Choroid plexus epithelial cell (primary cell): ENCODE measurements at regions not wholly inside any gene's neighbourhood (a gene's known extent, or its start where the extent isn't known, plus 50 kb on each side); places are given as distances from the start of the nearest gene placed in this dataset.

Experiments used
- DNase-seq: peaks from one replicate; pipeline ENCODE4 v3.0.0-alpha.2; 2010; ENCODE audit warnings: low read depth
- H3K4me3 ChIP-seq: 2 replicates; pipeline ENCODE4 v1.5.1; 2011; ENCODE audit warnings: low read depth, mild to moderate bottlenecking, control low read depth, low read length, moderate library complexity
- TF ChIP-seq, protein P1 (sequence below): conservative IDR thresholded peaks from 2 replicates; pipeline ENCODE4 v1.5.1; 2011; ENCODE audit warnings: low read depth, mild to moderate bottlenecking, control low read depth, inconsistent platforms, low read length, moderate library complexity

DNA sequence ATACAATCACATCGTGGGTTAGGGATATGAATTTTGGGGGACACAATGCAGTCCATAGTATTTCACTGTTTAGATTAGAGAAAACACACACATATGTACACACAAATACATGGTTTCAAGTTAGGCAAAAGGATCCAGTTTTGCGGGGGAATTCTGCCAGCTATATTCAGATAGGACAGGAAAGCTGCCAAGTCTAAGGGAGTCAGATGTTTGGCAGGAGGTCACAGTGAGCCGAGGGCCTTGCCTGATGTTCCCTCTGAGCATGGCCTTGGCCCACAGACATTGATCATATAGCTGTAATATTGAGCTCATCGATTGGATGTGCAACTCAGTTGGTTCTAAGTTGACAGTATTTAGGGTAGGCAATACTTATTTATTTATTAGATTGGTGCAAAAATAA lies 122.8 kb downstream of the ADRA2A start:
- TF ChIP-seq, protein P1, sequence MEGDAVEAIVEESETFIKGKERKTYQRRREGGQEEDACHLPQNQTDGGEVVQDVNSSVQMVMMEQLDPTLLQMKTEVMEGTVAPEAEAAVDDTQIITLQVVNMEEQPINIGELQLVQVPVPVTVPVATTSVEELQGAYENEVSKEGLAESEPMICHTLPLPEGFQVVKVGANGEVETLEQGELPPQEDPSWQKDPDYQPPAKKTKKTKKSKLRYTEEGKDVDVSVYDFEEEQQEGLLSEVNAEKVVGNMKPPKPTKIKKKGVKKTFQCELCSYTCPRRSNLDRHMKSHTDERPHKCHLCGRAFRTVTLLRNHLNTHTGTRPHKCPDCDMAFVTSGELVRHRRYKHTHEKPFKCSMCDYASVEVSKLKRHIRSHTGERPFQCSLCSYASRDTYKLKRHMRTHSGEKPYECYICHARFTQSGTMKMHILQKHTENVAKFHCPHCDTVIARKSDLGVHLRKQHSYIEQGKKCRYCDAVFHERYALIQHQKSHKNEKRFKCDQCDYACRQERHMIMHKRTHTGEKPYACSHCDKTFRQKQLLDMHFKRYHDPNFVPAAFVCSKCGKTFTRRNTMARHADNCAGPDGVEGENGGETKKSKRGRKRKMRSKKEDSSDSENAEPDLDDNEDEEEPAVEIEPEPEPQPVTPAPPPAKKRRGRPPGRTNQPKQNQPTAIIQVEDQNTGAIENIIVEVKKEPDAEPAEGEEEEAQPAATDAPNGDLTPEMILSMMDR = no peak
- no peak for DNase-seq
- no peak overlapping the region for H3K4me3 ChIP-seq

- TF ChIP-seq, protein P1 = no peak
- DNase-seq = no peak
These were observed 123.8 kb downstream of the ADRA2A start for GRCh38 chr10:111200505-111201186.

GRCh38 chr10:111203615-111204014 lies 126.8 kb downstream of the ADRA2A start:
- TF ChIP-seq, protein P1 = no peak
- DNase-seq = no peak
- H3K4me3 ChIP-seq = no peak overlapping the region

More at GRCh38 chr10:111200505-111201186, 123.8 kb downstream of the ADRA2A start:
- no peak overlapping the region for H3K4me3 ChIP-seq

DNA sequence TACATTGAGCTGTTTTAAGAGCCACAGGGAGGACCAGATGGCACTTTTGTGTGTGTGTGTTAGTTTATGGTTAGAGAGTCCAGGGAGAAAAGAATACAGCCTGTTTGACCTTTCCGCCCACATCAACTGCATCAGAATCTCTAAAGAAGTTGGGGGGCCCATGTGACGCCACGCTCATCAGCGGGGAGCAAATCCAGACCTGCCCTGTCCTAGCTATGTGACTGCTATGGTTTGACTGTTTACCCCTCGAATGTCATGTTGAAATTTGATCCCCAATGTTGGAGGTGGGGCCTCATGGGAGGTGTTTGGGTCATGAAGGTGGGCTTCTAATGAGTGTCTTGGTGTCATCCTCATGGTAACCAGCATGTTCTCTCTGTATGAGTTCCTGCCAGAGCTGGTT lies 128.0 kb downstream of the ADRA2A start:
- TF ChIP-seq, protein P1 = no peak
- no peak for DNase-seq
- H3K4me3 ChIP-seq = no peak overlapping the region

- TF ChIP-seq, protein P1 = no peak
- DNase-seq = no peak
- H3K4me3 ChIP-seq = no peak overlapping the region
These were observed 129.7 kb downstream of the ADRA2A start for GRCh38 chr10:111206521-111206920.

GRCh38 chr10:111207500-111207899 lies 130.7 kb downstream of the ADRA2A start:
- TF ChIP-seq, protein P1 = no peak
- no peak overlapping the region for H3K4me3 ChIP-seq
- no peak for DNase-seq

DNA sequence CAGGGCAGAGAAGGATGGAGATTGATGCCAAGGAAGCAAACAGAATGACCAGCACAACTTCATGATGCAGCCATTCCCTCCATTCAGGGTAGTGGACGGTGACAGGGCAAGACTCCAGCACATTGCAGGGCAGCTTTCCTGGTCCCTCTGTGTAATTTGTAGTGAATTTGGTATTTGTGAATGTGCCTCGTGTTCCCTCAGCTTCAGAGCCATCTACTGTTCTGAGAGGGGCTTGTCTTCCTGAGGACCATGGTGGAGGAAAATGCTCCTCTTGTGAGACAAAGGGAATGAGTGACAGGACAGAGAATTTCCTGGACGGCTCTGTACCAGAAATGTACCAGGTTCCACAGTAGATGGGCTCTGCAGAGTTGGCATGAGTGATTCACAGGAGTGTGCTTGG lies 132.1 kb downstream of the ADRA2A start:
- DNase-seq = no peak
- no peak overlapping the region for H3K4me3 ChIP-seq
- TF ChIP-seq, protein P1 = no peak
